Keratinocyte (primary cell): ENCODE measurements at regions not wholly inside any gene's neighbourhood (a gene's known extent, or its start where the extent isn't known, plus 50 kb on each side); places are given as distances from the start of the nearest gene placed in this dataset.

Experiments
- DNase-seq: peaks from one replicate; pipeline ENCODE4 v3.0.0-alpha.2; 2011; ENCODE audit warnings: low read depth, missing footprints, low spot score
- FAIRE-seq: peaks from 2 replicates; lab custom pipeline; 2011; peaks lifted over from hg19 to GRCh38; lab: Jason Lieb, UNC
- H2AFZ ChIP-seq: 2 replicates; pipeline ENCODE4 v1.6.0; 2012; ENCODE audit warnings: low read length, control low read depth, inconsistent platforms; ENCODE audit not compliant: control insufficient read depth
- H3K27ac ChIP-seq: 2 replicates; pipeline ENCODE4 v1.5.1; 2011; ENCODE audit warnings: low read length; ENCODE audit not compliant: control insufficient read depth, insufficient read depth
- H3K27me3 ChIP-seq: 3 replicates; pipeline ENCODE4 v1.6.0; 2011; ENCODE audit warnings: low read length; ENCODE audit not compliant: control insufficient read depth, insufficient read depth; ENCODE audit errors: extremely low read depth
- H3K36me3 ChIP-seq, 2 experiments: 2 replicates in 1 of 2; 3 replicates in 1 of 2; pipeline ENCODE4 v1.5.1; 2011; ENCODE audit warnings: low read length in 2 of 2, mild to moderate bottlenecking in 1 of 2; ENCODE audit not compliant: control insufficient read depth in 2 of 2, insufficient read depth in 2 of 2; ENCODE audit errors: extremely low read depth in 1 of 2
- H3K4me1 ChIP-seq: 3 replicates; pipeline ENCODE4 v1.5.1; 2011; ENCODE audit warnings: low read length; ENCODE audit not compliant: control insufficient read depth, insufficient read depth; ENCODE audit errors: extremely low read depth
- H3K4me2 ChIP-seq: 3 replicates; pipeline ENCODE4 v1.6.0; 2011; ENCODE audit warnings: low read depth, low read length; ENCODE audit not compliant: control insufficient read depth, insufficient read depth; ENCODE audit errors: extremely low read depth
- H3K4me3 ChIP-seq, 3 experiments: fragments of 200-600 bp in 1 of 3; sonication (generic) in 1 of 3; 2 replicates in 2 of 3; 3 replicates in 1 of 3; pipeline ENCODE4 v1.5.1; 2011 to 2016; ENCODE audit warnings: low read length in 3 of 3, mild to moderate bottlenecking in 3 of 3, control low read depth in 2 of 3, inconsistent platforms in 1 of 3, low read depth in 1 of 3, mixed read lengths in 1 of 3, mixed run types in 1 of 3, moderate library complexity in 1 of 3; ENCODE audit not compliant: control insufficient read depth in 2 of 3, insufficient read depth in 2 of 3; ENCODE audit errors: extremely low read depth in 1 of 3
- H3K79me2 ChIP-seq: 2 replicates; pipeline ENCODE4 v1.6.0; 2012; ENCODE audit warnings: low read length; ENCODE audit not compliant: control insufficient read depth, insufficient read depth
- H3K9ac ChIP-seq: 3 replicates; pipeline ENCODE4 v1.6.0; 2011; ENCODE audit warnings: low read length; ENCODE audit not compliant: control insufficient read depth, insufficient read depth; ENCODE audit errors: extremely low read depth
- H3K9me1 ChIP-seq: 3 replicates; pipeline ENCODE4 v1.6.0; 2011; ENCODE audit warnings: low read length; ENCODE audit not compliant: control insufficient read depth, insufficient read depth; ENCODE audit errors: extremely low read depth
- H3K9me3 ChIP-seq: 2 replicates; pipeline ENCODE4 v1.5.1; 2012; ENCODE audit warnings: low read depth, low read length; ENCODE audit not compliant: control insufficient read depth
- H4K20me1 ChIP-seq: 3 replicates; pipeline ENCODE4 v1.6.0; 2011; ENCODE audit warnings: low read length; ENCODE audit not compliant: control insufficient read depth, insufficient read depth; ENCODE audit errors: extremely low read depth
- CTCF ChIP-seq, 3 experiments: IDR thresholded peaks in 1 of 3; conservative IDR thresholded peaks in 1 of 3; optimal IDR thresholded peaks in 1 of 3; 2 replicates in 2 of 3; 3 replicates in 1 of 3; pipeline versions ENCODE3 to v1.5.1; 2011; ENCODE audit warnings: low read length in 3 of 3, mild to moderate bottlenecking in 3 of 3, moderate library complexity in 2 of 3, control low read depth in 1 of 3, inconsistent platforms in 1 of 3; ENCODE audit not compliant: insufficient read depth in 2 of 3; ENCODE audit errors: extremely low read depth in 1 of 3
- EZH2 ChIP-seq: IDR thresholded peaks from one replicate; pipeline ENCODE4 v1.6.1; 2012; ENCODE audit warnings: inconsistent platforms, mild to moderate bottlenecking, low read length, moderate library complexity
- dilution Hi-C: fragments of 300-500 bp; cut with MboI; formaldehyde crosslinking; loops from one replicate; pipeline ENCODE4 v1.7.0; 2020; ENCODE audit warnings: low sequenced_read_pairs; ENCODE audit not compliant: extremely low pct_ligation_motif_present

- DNase-seq = no peak
- peaks cover 8% of the 10 kb centered on the region for H3K4me1 ChIP-seq
- H3K27me3 ChIP-seq = no peaks in the 10 kb centered on the region
- H2AFZ ChIP-seq = no peak overlapping the region
- H3K9me3 ChIP-seq = no peaks in the 10 kb centered on the region
- no peaks in the 10 kb centered on the region for H3K36me3 ChIP-seq
- no peaks in the 10 kb centered on the region for H3K9me1 ChIP-seq
- no peak overlapping the region for H3K4me3 ChIP-seq
- dilution Hi-C loops = no loop called here
- no peak overlapping the region for H3K9ac ChIP-seq
- no peaks in the 10 kb centered on the region for H3K79me2 ChIP-seq
- FAIRE-seq = peak; percentile 9
- no peak for TF ChIP-seq CTCF (optimal IDR thresholded peaks at IDR 0.05 in 1 of 3, IDR thresholded peaks at IDR 0.05 in 1 of 3, conservative IDR thresholded peaks at IDR 0.05 in 1 of 3; ENCODE audit: extremely low read depth in 1 of 3, insufficient read depth in 2 of 3, low read length in 3 of 3)
- no peak for TF ChIP-seq EZH2
- no peaks in the 10 kb centered on the region for H4K20me1 ChIP-seq
- H3K27ac ChIP-seq = no peak overlapping the region
- no peak overlapping the region for H3K4me2 ChIP-seq
These were observed 432.1 kb upstream of the DDI1 start for GRCh38 chr11:103604310-103604709.

GRCh38 chr11:103608566-103608965 is 427.9 kb upstream of the DDI1 start:
- no peak for DNase-seq
- no peaks in the 10 kb centered on the region for H4K20me1 ChIP-seq
- dilution Hi-C loops = no loop called here
- no peak overlapping the region for H2AFZ ChIP-seq
- H3K9me1 ChIP-seq = no peaks in the 10 kb centered on the region
- no peak for FAIRE-seq
- H3K79me2 ChIP-seq = no peaks in the 10 kb centered on the region
- peak overlapping the region; percentile 36 for H3K27ac ChIP-seq
- no peaks in the 10 kb centered on the region for H3K27me3 ChIP-seq
- TF ChIP-seq CTCF (optimal IDR thresholded peaks at IDR 0.05 in 1 of 3, IDR thresholded peaks at IDR 0.05 in 1 of 3, conservative IDR thresholded peaks at IDR 0.05 in 1 of 3; ENCODE audit: extremely low read depth in 1 of 3, insufficient read depth in 2 of 3, low read length in 3 of 3) (no peak), EZH2 (no peak)
- H3K4me3 ChIP-seq = no peak overlapping the region
- H3K9me3 ChIP-seq = no peaks in the 10 kb centered on the region
- H3K4me2 ChIP-seq = no peak overlapping the region
- H3K9ac ChIP-seq = no peak overlapping the region
- H3K36me3 ChIP-seq = no peaks in the 10 kb centered on the region
- peaks cover 16% of the 10 kb centered on the region for H3K4me1 ChIP-seq
